A549 (cell line): ENCODE measurements at regions not wholly inside any gene's neighbourhood (a gene's known extent, or its start where the extent isn't known, plus 50 kb on each side); places are given as distances from the start of the nearest gene placed in this dataset.
"Not testable (repeated sequence)": the region's sequence is repeated elsewhere in the genome, so short reads cannot be mapped to it uniquely, and the experiment has no call there.

Experiments used
- CTCF ChIP-seq: fragments of >200 bp; sonication (Bioruptor Twin); formaldehyde crosslinking; IDR thresholded peaks from 3 replicates; pipeline ENCODE4 v1.5.1; 2016
- EP300 ChIP-seq, 2 experiments: fragments of >200 bp; sonication (Bioruptor Twin); formaldehyde crosslinking; IDR thresholded peaks; 2 replicates in 1 of 2; 3 replicates in 1 of 2; pipeline ENCODE4 v1.6.1; 2016 to 2017
- FOSL2 ChIP-seq, 2 experiments: fragments of 450-650 bp in 1 of 2; fragments of >200 bp in 1 of 2; sonication (Bioruptor Twin) in 1 of 2; formaldehyde crosslinking; IDR thresholded peaks; 2 replicates each; pipeline versions ENCODE4 v1.5.0 to v1.6.1; 2016 to 2020; ENCODE audit warnings: mild to moderate bottlenecking in 1 of 2, moderate library complexity in 1 of 2
- HEYL ChIP-seq: fragments of 250-450 bp; sonication (Bioruptor Pico); IDR thresholded peaks from 2 replicates; pipeline ENCODE4 v1.8.0; 2021; ENCODE audit warnings: mild to moderate bottlenecking, moderate library complexity
- HOXA7 ChIP-seq: fragments of 250-450 bp; sonication (Bioruptor Pico); IDR thresholded peaks from 2 replicates; pipeline ENCODE4 v1.5.0; 2020; ENCODE audit warnings: mild to moderate bottlenecking, moderate library complexity
- MAX ChIP-seq: IDR thresholded peaks from 2 replicates; pipeline ENCODE4 v1.6.1; 2012
- PHF8 ChIP-seq: fragments of 200-600 bp; sonication (generic); IDR thresholded peaks from 2 replicates; pipeline ENCODE4 v1.6.1; 2016; ENCODE audit warnings: low read depth, mild to moderate bottlenecking, antibody characterized with exemption, moderate library complexity, borderline replicate concordance
- POLR2A ChIP-seq: IDR thresholded peaks from 2 replicates; pipeline ENCODE4 v1.6.1; 2012; ENCODE audit warnings: mild to moderate bottlenecking, low read length
- REST ChIP-seq: fragments of 200-600 bp; sonication (generic); IDR thresholded peaks from 2 replicates; pipeline ENCODE4 v1.6.1; 2016; ENCODE audit warnings: antibody characterized with exemption, mild to moderate bottlenecking, moderate library complexity
- SMC3 ChIP-seq: fragments of >200 bp; sonication (Bioruptor Twin); formaldehyde crosslinking; IDR thresholded peaks from 3 replicates; pipeline ENCODE4 v1.6.1; 2018; ENCODE audit warnings: inconsistent platforms
- USF2 ChIP-seq: fragments of 450-650 bp; IDR thresholded peaks from 2 replicates; pipeline ENCODE4 v1.6.1; 2014; ENCODE audit warnings: antibody characterized with exemption
- ZSCAN20 ChIP-seq: fragments of 250-450 bp; sonication (Bioruptor Pico); IDR thresholded peaks from 2 replicates; pipeline ENCODE4 v1.8.0; 2022; ENCODE audit warnings: mild to moderate bottlenecking, moderate library complexity

GRCh38 chr7:65062566-65062965, 56.1 kb upstream of the ERV3-1 start:
- TF ChIP-seq CTCF; ZSCAN20 (CRISPR knock-in tag); REST; PHF8; HOXA7; MAX; POLR2A; SMC3; FOSL2 (IDR thresholded peaks at IDR 0.05); FOSL2 (CRISPR knock-in tag; IDR thresholded peaks at IDR 0.05); HEYL (CRISPR knock-in tag); USF2; EP300 (IDR thresholded peaks at IDR 0.05): not testable (repeated sequence)
